ENCODE measurements at regions not wholly inside any gene's neighbourhood (a gene's known extent, or its start where the extent isn't known, plus 50 kb on each side); places are given as distances from the start of the nearest gene placed in this dataset.

DNA sequence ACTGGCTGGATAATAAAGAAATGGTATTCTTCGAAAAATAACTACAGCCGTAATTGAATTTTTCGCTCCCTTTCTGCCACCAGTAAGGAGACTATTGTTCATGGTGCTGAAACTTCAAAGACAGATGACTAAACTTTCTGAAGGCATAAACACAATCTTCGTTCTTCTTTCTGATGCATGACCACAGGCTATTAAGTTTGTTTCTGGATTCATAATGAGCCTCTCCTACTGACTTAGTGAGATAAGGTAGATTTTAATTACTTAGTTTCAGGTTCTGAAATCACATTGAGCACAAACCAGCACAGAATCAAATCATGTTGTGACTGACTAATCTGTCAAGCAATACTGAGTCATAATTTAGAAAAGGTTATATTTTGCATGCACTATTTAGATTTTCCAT lies 441.8 kb upstream of the CCNG1 start:
- CTCF ChIA-PET: no interaction called here
- peaks cover 6% of the 10 kb centered on the region; the same call in 1 of the 2 replicates for H3K9me3 ChIP-seq (ENCODE audit: control insufficient read depth, insufficient read depth, low read length)
- POLR2A ChIA-PET: no interaction called here
- H3K27ac ChIP-seq (ENCODE audit: low read depth, low read length): no peak overlapping the region
- TF ChIP-seq, protein P1, sequence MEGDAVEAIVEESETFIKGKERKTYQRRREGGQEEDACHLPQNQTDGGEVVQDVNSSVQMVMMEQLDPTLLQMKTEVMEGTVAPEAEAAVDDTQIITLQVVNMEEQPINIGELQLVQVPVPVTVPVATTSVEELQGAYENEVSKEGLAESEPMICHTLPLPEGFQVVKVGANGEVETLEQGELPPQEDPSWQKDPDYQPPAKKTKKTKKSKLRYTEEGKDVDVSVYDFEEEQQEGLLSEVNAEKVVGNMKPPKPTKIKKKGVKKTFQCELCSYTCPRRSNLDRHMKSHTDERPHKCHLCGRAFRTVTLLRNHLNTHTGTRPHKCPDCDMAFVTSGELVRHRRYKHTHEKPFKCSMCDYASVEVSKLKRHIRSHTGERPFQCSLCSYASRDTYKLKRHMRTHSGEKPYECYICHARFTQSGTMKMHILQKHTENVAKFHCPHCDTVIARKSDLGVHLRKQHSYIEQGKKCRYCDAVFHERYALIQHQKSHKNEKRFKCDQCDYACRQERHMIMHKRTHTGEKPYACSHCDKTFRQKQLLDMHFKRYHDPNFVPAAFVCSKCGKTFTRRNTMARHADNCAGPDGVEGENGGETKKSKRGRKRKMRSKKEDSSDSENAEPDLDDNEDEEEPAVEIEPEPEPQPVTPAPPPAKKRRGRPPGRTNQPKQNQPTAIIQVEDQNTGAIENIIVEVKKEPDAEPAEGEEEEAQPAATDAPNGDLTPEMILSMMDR (IDR thresholded peaks at IDR 0.05; ENCODE audit: low read depth, low read length): no peak
- H3K27me3 ChIP-seq (ENCODE audit: control insufficient read depth, insufficient read depth, low read length): no peaks in the 10 kb centered on the region
- no peak overlapping the region for H3K4me3 ChIP-seq (ENCODE audit: low read depth, low read length)
- DNase-seq (ENCODE audit: low read depth, low spot score): no peak

DNA sequence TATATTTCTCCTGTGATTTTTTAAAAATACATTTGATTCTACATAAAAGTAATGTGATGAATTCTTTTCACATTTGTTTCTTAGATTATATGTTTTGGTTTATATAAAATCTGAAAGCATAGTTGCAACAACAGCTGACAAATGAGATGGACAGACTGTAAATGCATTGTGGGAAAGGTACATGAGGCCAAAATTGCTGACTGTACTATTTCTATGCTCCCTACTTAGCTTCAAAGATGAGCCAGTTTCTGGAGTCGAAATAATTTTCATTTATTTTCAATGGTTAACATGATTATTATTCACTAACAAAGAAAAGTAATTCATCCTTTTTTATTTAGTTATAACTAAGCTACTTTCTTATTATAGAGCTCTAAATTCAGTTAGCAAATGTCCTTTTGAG lies 441.3 kb upstream of the CCNG1 start:
- ChIA-PET POLR2A (no interaction called here), CTCF (no interaction called here)
- H3K27ac ChIP-seq (ENCODE audit: low read depth, low read length): no peak overlapping the region
- TF ChIP-seq, protein P1 (IDR thresholded peaks at IDR 0.05; ENCODE audit: low read depth, low read length): no peak
- no peaks in the 10 kb centered on the region for H3K27me3 ChIP-seq (ENCODE audit: control insufficient read depth, insufficient read depth, low read length)
- peaks cover 6% of the 10 kb centered on the region; the same call in 1 of the 2 replicates for H3K9me3 ChIP-seq (ENCODE audit: control insufficient read depth, insufficient read depth, low read length)
- H3K4me3 ChIP-seq (ENCODE audit: low read depth, low read length): no peak overlapping the region
- DNase-seq (ENCODE audit: low read depth, low spot score): no peak

DNA sequence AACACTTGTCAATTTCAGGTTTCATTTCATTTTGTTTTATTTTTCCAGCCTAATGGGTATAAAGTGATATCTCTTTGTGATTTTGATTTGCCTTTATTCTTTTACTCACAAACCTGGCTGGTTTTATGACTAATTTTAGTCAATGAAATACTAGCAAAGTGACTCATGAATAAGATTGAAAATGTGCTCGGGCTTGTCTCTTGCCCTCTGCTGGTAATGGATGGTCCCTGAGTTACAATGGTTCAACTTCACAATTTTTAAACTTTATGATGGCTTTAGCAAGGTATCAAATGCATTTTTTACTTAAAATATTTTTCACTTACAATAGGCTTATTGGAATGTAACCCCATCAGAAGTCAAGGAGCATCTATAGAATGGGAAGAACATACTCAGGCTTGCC lies 431.4 kb upstream of the CCNG1 start:
- ChIA-PET CTCF (no interaction called here), POLR2A (no interaction called here)
- H3K27me3 ChIP-seq (ENCODE audit: control insufficient read depth, insufficient read depth, low read length): no peaks in the 10 kb centered on the region
- H3K9me3 ChIP-seq (ENCODE audit: control insufficient read depth, insufficient read depth, low read length): peaks cover 8% of the 10 kb centered on the region
- no peak for DNase-seq (ENCODE audit: low read depth, low spot score)
- TF ChIP-seq, protein P1 (IDR thresholded peaks at IDR 0.05; ENCODE audit: low read depth, low read length): no peak
- no peak overlapping the region for H3K4me3 ChIP-seq (ENCODE audit: low read depth, low read length)
- H3K27ac ChIP-seq (ENCODE audit: low read depth, low read length): no peak overlapping the region

DNA sequence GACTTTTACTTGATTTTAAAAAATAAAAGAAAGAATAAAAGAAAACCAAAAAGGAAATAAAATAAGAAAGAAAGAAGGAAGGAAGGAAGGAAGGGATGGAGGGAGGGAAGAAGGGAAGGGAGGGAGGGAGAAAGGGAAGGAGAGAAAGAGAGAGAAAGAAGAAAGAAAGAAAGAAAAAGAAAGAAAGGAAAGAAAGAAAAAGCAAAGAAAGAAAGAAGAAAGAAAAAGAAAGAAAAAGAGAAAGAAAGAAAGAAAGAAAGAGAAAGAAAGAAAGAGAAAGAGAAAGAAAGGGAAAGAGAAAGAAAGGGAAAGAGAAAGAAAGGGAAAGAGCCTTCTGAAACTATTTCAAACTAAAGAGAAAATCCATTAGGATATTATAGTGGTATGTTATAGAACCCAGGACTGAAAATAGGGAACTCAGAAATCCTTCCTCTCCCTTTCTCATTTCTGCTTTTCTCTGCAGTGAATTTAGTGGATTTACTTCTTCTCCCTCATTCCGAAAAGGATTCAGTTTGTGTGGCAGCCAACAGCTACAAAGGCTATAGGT lies 414.7 kb upstream of the CCNG1 start:
- H3K4me3 ChIP-seq (ENCODE audit: low read depth, low read length): no peak overlapping the region
- TF ChIP-seq, protein P1 (IDR thresholded peaks at IDR 0.05; ENCODE audit: low read depth, low read length): no peak
- no peak for DNase-seq (ENCODE audit: low read depth, low spot score)
- H3K27ac ChIP-seq (ENCODE audit: low read depth, low read length): no peak overlapping the region
- no peaks in the 10 kb centered on the region for H3K27me3 ChIP-seq (ENCODE audit: control insufficient read depth, insufficient read depth, low read length)
- ChIA-PET CTCF (no interaction called here), POLR2A (no interaction called here)
- H3K9me3 ChIP-seq (ENCODE audit: control insufficient read depth, insufficient read depth, low read length): peaks cover 13% of the 10 kb centered on the region

DNA sequence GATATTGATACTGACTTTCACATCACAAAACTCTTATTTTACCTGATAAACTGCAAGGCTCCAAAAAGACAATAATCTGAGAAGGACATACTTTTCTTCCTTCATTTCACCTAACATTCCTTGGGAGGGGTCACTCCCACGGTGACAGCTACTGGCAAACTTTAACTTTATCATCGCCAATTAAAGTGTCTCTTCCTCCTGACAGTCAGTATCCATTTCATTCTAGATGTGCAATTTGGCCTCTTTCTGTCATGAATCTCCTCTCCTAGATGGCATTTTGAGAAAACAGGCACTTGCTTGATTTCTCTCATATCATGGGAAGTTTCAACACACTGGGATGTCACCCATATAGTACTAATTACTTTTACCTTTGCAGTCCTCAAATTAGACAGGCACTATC lies 413.5 kb upstream of the CCNG1 start:
- Histone ChIP-seq H3K9me3 (ENCODE audit: control insufficient read depth, insufficient read depth, low read length) (peaks cover 16% of the 10 kb centered on the region), H3K27ac (ENCODE audit: low read depth, low read length) (no peak overlapping the region), H3K4me3 (ENCODE audit: low read depth, low read length) (no peak overlapping the region), H3K27me3 (ENCODE audit: control insufficient read depth, insufficient read depth, low read length) (no peaks in the 10 kb centered on the region)
- DNase-seq (ENCODE audit: low read depth, low spot score): no peak
- TF ChIP-seq, protein P1 (IDR thresholded peaks at IDR 0.05; ENCODE audit: low read depth, low read length): no peak
- ChIA-PET POLR2A (no interaction called here), CTCF (no interaction called here)
